ENCODE measurements at regions not wholly inside any gene's neighbourhood (a gene's known extent, or its start where the extent isn't known, plus 50 kb on each side); places are given as distances from the start of the nearest gene placed in this dataset.

DNA sequence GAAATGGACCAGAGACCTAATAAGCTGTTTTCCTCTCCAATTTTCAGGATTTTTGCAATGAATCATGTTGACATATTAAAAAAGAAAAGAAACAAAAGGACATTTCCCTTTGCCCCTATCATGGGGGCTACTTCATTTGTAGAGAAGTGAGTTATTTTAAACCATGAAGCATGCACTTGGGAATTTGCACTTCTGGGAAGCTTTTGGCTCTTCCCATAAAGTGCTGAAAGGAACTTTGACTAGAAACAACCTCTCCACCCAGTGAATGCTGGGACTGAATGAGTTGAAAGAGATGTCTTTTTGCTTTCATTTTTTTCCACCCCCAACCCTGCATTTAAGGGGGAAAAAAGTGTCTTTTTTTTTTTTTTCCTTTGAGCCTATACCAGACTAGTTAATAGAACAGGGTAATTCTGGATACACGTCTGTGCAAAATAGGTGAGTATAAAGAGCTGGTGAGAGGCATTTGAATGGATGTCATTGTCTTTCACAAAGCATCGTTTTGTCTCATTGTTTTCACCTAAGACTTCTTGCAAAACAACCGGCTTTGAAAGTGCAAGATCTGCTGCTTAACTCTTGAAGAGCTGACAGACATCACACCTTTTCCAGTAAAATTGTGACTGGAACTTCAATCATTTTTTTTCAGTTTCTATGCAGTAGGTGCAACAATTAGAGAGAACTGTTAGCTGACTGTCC is 138.7 kb upstream of the BACH2 start:
- no peak for DNase-seq (ENCODE audit: low read depth)

- DNase-seq (ENCODE audit: low read depth) = no peak
These were observed 137.5 kb upstream of the BACH2 start for GRCh38 chr6:90434094-90434493.

DNA sequence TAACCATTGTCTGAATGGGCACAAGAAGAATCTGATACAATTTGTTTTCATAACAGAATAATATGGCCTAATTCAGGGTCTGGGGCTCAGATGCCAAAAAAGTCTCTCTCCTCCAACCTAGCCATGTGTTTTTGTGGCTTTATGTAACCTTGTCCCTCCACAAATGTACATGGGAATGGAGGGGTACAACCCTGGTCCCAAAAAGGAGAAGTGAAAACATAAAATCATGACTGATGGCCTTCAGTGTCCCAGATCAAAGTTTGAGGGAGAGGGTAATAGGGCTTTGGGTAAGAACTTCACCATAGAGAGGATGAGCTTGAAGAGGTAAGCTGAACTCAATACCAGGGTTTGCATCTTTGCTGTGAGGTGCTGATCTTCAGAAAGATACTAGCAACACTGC is 136.3 kb upstream of the BACH2 start:
- DNase-seq (ENCODE audit: low read depth) = no peak

DNA sequence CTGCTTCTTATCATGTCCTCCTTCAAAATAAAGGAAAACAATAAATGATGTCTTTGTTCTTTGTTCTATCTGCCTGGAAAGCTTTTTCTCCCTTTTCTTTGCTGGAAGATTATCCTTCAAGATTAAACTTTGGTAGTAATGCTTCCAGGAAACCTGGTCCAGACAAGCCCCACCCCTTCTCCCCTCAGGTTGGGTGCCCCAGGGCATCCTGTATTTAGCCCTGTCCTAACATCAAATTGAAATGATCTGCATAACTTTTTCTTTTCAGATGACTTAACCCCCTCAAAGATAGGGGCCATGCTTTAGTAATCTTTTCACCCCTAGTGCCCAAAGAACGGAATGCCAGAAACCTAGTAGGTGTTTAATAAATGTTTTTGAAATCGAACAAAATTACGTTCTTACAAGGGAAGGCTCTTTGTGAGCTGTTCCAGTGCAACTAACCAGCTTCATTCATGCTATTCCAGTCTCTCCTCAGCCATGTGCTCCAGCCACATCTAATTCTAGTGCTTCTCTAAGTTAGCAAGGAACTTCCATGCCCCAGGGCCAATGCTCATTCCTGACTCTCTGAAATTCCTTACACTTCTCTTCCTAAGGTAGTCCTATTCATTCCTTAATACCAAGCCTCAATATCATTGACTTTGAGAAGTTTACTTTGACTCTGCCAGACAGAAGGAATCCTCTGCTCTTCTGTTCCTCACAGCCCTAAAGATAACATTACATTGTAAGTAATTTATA is 135.6 kb upstream of the BACH2 start:
- no peak for DNase-seq (ENCODE audit: low read depth)

DNA sequence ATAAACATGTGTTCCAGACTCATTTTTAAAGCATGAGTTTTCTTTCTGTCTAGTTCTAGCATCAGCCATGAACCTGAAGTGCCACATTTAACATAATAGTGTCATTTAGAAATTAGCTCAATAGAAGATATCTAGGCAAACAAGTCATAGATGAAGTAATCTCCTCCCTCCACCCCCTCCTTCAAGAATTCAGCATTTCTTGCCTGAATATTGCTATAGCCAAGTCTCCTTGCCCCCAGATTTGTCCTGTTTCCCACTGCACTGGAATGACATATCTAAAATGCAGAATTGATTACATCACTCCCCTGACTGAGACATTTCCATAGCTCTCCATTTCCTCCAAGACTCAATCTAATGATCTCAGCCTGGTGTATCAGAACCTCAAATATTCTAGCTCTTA is 134.9 kb upstream of the BACH2 start:
- DNase-seq (ENCODE audit: low read depth) = no peak

DNA sequence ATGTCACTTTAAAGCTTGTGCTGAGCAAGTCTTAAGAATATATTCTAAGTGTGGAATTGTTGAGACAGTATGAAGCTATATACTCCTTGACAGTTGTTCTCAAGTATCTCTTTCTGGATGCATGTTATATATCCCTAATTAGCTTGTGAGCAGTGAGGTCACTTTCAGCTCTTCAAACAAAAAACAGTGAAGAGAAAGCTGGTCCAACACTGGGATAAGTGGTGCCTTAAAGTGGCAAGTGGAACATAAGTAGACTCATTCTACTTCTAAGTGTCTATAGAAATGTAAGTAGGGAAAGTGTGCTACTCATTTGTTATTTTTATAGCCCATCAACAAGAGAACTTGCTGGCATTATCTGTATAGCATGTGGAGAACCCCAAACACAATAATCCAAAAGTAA is 133.1 kb upstream of the BACH2 start:
- DNase-seq (ENCODE audit: low read depth) = no peak

GRCh38 chr6:90428514-90428913 is 131.9 kb upstream of the BACH2 start:
- no peak for DNase-seq (ENCODE audit: low read depth)

DNA sequence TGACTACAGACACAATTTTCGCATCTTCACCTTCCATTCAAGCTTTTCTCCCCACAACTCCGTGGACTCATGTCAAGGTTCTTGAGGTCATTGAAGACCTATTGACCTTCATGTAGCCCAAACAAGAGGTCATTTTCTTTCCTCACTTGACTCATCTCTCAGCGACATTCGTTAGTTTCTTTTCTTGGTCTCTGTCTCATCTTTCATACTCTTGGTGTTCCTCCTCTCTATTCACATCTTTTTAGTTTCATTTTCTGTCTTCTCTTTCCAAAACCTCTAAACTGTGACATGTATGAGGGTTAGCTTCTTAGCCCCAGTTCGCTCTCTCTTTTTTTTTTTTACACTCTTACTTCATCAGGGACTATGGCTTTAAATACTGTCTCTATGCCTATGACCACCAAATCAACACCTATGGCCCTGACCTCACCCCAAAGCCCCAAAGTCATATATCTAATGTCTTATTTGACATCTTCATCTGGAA is 128.6 kb upstream of the BACH2 start:
- no peak for DNase-seq (ENCODE audit: low read depth)

- no peak for DNase-seq (ENCODE audit: low read depth)
These were observed 127.9 kb upstream of the BACH2 start for GRCh38 chr6:90424580-90424979.

DNA sequence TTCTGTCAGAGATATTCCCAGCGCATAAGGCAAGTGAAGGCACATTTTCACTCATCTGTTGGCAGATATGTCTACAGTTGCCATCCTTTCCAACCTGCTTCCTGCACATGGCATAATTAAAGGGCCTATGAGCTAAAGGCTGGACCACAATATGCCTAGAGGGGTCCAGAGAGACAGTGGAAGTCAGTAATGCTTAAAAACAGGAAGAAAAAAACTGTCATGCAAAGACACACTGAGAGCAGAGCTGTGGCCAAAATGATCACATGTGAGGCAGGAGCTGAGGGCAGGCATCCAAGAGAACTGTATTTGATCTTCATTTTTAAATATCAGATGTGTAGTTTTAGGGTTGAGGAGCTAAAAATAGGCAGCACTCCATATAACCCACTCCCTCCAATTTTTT is 125.0 kb upstream of the BACH2 start:
- DNase-seq (ENCODE audit: low read depth) = no peak

GRCh38 chr6:90420500-90420899 is 123.9 kb upstream of the BACH2 start:
- DNase-seq (ENCODE audit: low read depth) = no peak

DNA sequence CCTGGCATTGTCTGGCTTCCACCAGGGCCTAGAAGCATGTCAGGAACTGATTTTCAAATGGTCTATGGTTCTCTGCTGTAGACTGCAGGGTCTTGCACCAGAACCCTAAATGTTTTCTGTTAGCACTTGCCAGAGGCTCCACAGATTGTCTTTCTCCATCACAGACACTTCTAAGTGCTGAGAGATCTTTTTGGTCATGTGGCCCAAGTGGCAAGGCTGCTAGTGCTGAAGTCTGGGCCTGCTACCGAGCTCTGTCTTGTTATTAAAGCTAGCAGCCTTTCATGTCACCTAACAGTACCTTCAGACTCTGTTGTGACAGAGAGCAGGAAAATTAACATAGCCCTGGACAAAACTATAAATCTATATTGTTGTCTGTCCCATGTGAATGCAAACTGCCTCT is 120.7 kb upstream of the BACH2 start:
- DNase-seq (ENCODE audit: low read depth) = no peak

- DNase-seq (ENCODE audit: low read depth) = no peak
These were observed 119.7 kb upstream of the BACH2 start for GRCh38 chr6:90416322-90416721.

GRCh38 chr6:90415178-90415577 is 118.5 kb upstream of the BACH2 start:
- DNase-seq (ENCODE audit: low read depth) = no peak

DNA sequence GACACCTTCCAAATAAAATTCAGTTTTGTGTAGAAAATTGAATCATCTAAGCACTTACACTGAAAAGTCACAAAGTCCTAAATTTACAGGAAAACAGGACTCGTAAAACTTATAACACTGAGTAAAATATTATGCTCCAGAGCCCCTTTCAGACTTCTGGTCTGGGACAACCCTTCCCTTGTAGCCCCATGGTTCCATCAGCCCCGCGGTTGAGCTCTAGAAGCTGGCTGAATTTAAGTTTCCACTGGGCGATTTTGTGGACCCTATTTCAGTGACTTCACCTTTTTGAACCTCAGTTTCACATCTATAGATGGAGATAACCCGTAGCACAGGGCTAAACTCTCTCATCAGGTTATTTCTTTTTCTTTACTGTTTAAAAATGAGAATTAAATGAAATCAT is 117.7 kb upstream of the BACH2 start:
- no peak for DNase-seq (ENCODE audit: low read depth)

GRCh38 chr6:90413867-90414266 is 117.2 kb upstream of the BACH2 start:
- peak; percentile 65 for DNase-seq (ENCODE audit: low read depth)

DNA sequence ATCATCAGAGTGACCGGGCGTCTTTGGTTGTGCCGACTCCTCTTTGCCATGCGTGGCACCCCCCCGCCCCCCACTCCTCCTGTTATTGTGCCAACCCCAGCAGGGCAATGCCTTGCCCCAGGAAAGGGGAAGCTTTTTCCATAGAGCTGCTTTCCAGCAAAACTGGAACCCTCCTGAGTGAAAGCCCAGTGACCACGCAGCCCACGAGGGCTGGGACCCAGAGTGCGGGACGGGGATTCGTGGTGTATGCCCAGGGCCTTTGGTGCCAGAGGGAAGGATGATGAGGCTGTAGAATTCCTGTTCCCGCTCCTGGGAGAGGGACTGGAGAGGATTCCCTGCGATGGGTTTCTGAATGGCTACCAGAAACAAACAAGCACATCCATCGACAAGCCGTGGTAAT is 116.8 kb upstream of the BACH2 start:
- no peak for DNase-seq (ENCODE audit: low read depth)

- no peak for DNase-seq (ENCODE audit: low read depth)
These were observed 116.1 kb upstream of the BACH2 start for GRCh38 chr6:90412538-90413369.

DNA sequence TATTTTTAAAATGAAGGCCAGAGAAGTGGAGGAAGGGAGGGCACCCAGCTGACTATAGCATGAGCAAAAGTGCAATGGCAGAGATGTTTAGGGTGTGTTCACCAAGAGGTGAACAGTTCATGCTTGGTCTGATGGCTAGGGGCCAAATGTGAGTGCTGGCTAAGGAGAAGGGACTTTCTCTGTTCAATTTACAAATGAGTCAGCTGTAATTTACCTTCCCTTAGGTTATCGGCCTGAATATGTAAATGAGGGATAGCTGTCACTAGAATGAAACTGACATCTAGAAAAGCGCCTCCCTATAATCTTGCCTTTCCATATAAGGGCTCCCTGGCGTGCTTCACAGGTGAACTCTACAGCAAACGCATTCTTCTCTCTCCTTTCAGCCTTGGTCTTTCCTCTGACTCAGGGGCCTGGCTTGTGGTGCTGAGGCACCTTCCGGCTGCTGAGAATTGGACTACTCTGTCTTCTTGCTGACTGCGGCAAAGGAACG is 114.7 kb upstream of the BACH2 start:
- DNase-seq (ENCODE audit: low read depth) = no peak

GRCh38 chr6:90409700-90410099 is 113.1 kb upstream of the BACH2 start:
- DNase-seq (ENCODE audit: low read depth) = no peak

DNA sequence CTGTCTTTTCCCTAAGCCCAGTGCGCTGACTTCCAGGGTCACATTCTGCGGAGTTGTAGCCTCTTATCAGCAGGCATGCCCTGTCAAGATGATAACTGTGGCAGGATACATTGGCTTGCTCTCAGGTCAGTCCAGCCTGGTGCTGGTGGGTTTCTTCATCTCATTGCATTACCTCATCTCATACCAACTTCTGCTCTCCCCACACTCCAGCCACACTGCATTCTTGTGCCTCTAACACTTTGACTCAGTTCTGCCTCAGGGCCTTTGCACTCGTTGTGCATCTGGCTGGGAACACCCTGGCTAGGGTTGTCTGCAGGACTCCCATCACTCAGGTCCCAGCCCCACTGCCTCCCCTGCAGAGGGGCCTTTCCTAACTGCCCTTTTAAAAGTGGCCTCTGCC is 110.3 kb upstream of the BACH2 start:
- no peak for DNase-seq (ENCODE audit: low read depth)

GRCh38 chr6:90406142-90406794 is 109.6 kb upstream of the BACH2 start:
- DNase-seq (ENCODE audit: low read depth) = no peak
